ENCODE measurements at regions not wholly inside any gene's neighbourhood (a gene's known extent, or its start where the extent isn't known, plus 50 kb on each side); places are given as distances from the start of the nearest gene placed in this dataset.

- Histone ChIP-seq H3K27me3 (ENCODE audit: insufficient read depth, low read length) (no peaks in the 10 kb centered on the region), H3K9ac (ENCODE audit: low read depth, low read length) (no peak overlapping the region), H3K4me3 (ENCODE audit: low read length) (no peak overlapping the region), H3K9me3 (ENCODE audit: insufficient read depth, low read depth, low read length) (no peaks in the 10 kb centered on the region), H3K36me3 (ENCODE audit: insufficient read depth, low read length) (no peaks in the 10 kb centered on the region), H3K4me1 (ENCODE audit: insufficient read depth, low read length) (peaks cover 5% of the 10 kb centered on the region; the same call in 1 of the 2 replicates), H3K27ac (ENCODE audit: low read depth, low read length) (no peak overlapping the region)
- 94% methylated on average over 5 of the region's 5 CpGs for WGBS
Observed at GRCh38 chr3:150150633-150151032, 179.9 kb upstream of the PFN2 start.

GRCh38 chr3:150149651-150150051 lies 179.0 kb upstream of the PFN2 start:
- no peak overlapping the region for H3K27ac ChIP-seq (ENCODE audit: low read depth, low read length)
- 0% methylated on average over 1 of the region's 1 CpG for WGBS

GRCh38 chr3:150148227-150148626 lies 177.5 kb upstream of the PFN2 start:
- Histone ChIP-seq H3K9ac (ENCODE audit: low read depth, low read length) (no peak overlapping the region), H3K27ac (ENCODE audit: low read depth, low read length) (no peak overlapping the region), H3K4me3 (ENCODE audit: low read length) (no peak overlapping the region), H3K4me1 (ENCODE audit: insufficient read depth, low read length) (peaks cover 5% of the 10 kb centered on the region; the same call in 1 of the 2 replicates), H3K9me3 (ENCODE audit: insufficient read depth, low read depth, low read length) (no peaks in the 10 kb centered on the region), H3K27me3 (ENCODE audit: insufficient read depth, low read length) (no peaks in the 10 kb centered on the region), H3K36me3 (ENCODE audit: insufficient read depth, low read length) (no peaks in the 10 kb centered on the region)
- 94% methylated on average over 5 of the region's 5 CpGs for WGBS

More at GRCh38 chr3:150149651-150150051, 179.0 kb upstream of the PFN2 start:
- no peak overlapping the region for H3K9ac ChIP-seq (ENCODE audit: low read depth, low read length)
- H3K4me1 ChIP-seq (ENCODE audit: insufficient read depth, low read length): peaks cover 5% of the 10 kb centered on the region; the same call in 1 of the 2 replicates
- no peak overlapping the region for H3K4me3 ChIP-seq (ENCODE audit: low read length)
- no peaks in the 10 kb centered on the region for H3K27me3 ChIP-seq (ENCODE audit: insufficient read depth, low read length)
- H3K36me3 ChIP-seq (ENCODE audit: insufficient read depth, low read length): no peaks in the 10 kb centered on the region
- H3K9me3 ChIP-seq (ENCODE audit: insufficient read depth, low read depth, low read length): no peaks in the 10 kb centered on the region

GRCh38 chr3:150147776-150148175 lies 177.1 kb upstream of the PFN2 start:
- Histone ChIP-seq H3K4me3 (ENCODE audit: low read length) (no peak overlapping the region), H3K4me1 (ENCODE audit: insufficient read depth, low read length) (peaks cover 5% of the 10 kb centered on the region; the same call in 1 of the 2 replicates), H3K27me3 (ENCODE audit: insufficient read depth, low read length) (no peaks in the 10 kb centered on the region), H3K27ac (ENCODE audit: low read depth, low read length) (no peak overlapping the region), H3K9ac (ENCODE audit: low read depth, low read length) (no peak overlapping the region), H3K9me3 (ENCODE audit: insufficient read depth, low read depth, low read length) (no peaks in the 10 kb centered on the region), H3K36me3 (ENCODE audit: insufficient read depth, low read length) (no peaks in the 10 kb centered on the region)
- WGBS: 91% methylated on average over 5 of the region's 5 CpGs

GRCh38 chr3:150146991-150147761 lies 176.5 kb upstream of the PFN2 start:
- WGBS: 91% methylated on average over 10 of the region's 10 CpGs
- no peaks in the 10 kb centered on the region for H3K27me3 ChIP-seq (ENCODE audit: insufficient read depth, low read length)
- H3K9me3 ChIP-seq (ENCODE audit: insufficient read depth, low read depth, low read length): no peaks in the 10 kb centered on the region
- no peak overlapping the region for H3K27ac ChIP-seq (ENCODE audit: low read depth, low read length)
- peaks cover 5% of the 10 kb centered on the region; the same call in 1 of the 2 replicates for H3K4me1 ChIP-seq (ENCODE audit: insufficient read depth, low read length)
- no peak overlapping the region for H3K4me3 ChIP-seq (ENCODE audit: low read length)
- no peaks in the 10 kb centered on the region for H3K36me3 ChIP-seq (ENCODE audit: insufficient read depth, low read length)
- no peak overlapping the region for H3K9ac ChIP-seq (ENCODE audit: low read depth, low read length)

- 92% methylated on average over 3 of the region's 3 CpGs for WGBS
Observed at GRCh38 chr3:150145659-150146058, 175.0 kb upstream of the PFN2 start.

GRCh38 chr3:150144191-150144708 lies 173.6 kb upstream of the PFN2 start:
- Histone ChIP-seq H3K9me3 (ENCODE audit: insufficient read depth, low read depth, low read length) (no peaks in the 10 kb centered on the region), H3K4me1 (ENCODE audit: insufficient read depth, low read length) (peaks cover 5% of the 10 kb centered on the region; the same call in 1 of the 2 replicates), H3K4me3 (ENCODE audit: low read length) (no peak overlapping the region), H3K9ac (ENCODE audit: low read depth, low read length) (no peak overlapping the region), H3K36me3 (ENCODE audit: insufficient read depth, low read length) (no peaks in the 10 kb centered on the region), H3K27ac (ENCODE audit: low read depth, low read length) (no peak overlapping the region), H3K27me3 (ENCODE audit: insufficient read depth, low read length) (no peaks in the 10 kb centered on the region)
- 94% methylated on average over 6 of the region's 6 CpGs for WGBS

More at GRCh38 chr3:150145659-150146058, 175.0 kb upstream of the PFN2 start:
- no peak overlapping the region for H3K9ac ChIP-seq (ENCODE audit: low read depth, low read length)
- no peaks in the 10 kb centered on the region for H3K36me3 ChIP-seq (ENCODE audit: insufficient read depth, low read length)
- peaks cover 5% of the 10 kb centered on the region; the same call in 1 of the 2 replicates for H3K4me1 ChIP-seq (ENCODE audit: insufficient read depth, low read length)
- no peaks in the 10 kb centered on the region for H3K9me3 ChIP-seq (ENCODE audit: insufficient read depth, low read depth, low read length)
- no peaks in the 10 kb centered on the region for H3K27me3 ChIP-seq (ENCODE audit: insufficient read depth, low read length)
- no peak overlapping the region for H3K27ac ChIP-seq (ENCODE audit: low read depth, low read length)
- no peak overlapping the region for H3K4me3 ChIP-seq (ENCODE audit: low read length)

GRCh38 chr3:150142936-150143335 lies 172.2 kb upstream of the PFN2 start:
- H3K4me3 ChIP-seq (ENCODE audit: low read length): no peak overlapping the region
- no peaks in the 10 kb centered on the region for H3K27me3 ChIP-seq (ENCODE audit: insufficient read depth, low read length)
- no peaks in the 10 kb centered on the region for H3K36me3 ChIP-seq (ENCODE audit: insufficient read depth, low read length)
- H3K4me1 ChIP-seq (ENCODE audit: insufficient read depth, low read length): peaks cover 5% of the 10 kb centered on the region; the same call in 1 of the 2 replicates
- no peaks in the 10 kb centered on the region for H3K9me3 ChIP-seq (ENCODE audit: insufficient read depth, low read depth, low read length)
- no peak overlapping the region for H3K27ac ChIP-seq (ENCODE audit: low read depth, low read length)
- H3K9ac ChIP-seq (ENCODE audit: low read depth, low read length): no peak overlapping the region

- Histone ChIP-seq H3K27ac (ENCODE audit: low read depth, low read length) (no peak overlapping the region), H3K4me1 (ENCODE audit: insufficient read depth, low read length) (no peaks in the 10 kb centered on the region), H3K36me3 (ENCODE audit: insufficient read depth, low read length) (no peaks in the 10 kb centered on the region), H3K27me3 (ENCODE audit: insufficient read depth, low read length) (no peaks in the 10 kb centered on the region), H3K4me3 (ENCODE audit: low read length) (no peak overlapping the region), H3K9ac (ENCODE audit: low read depth, low read length) (no peak overlapping the region), H3K9me3 (ENCODE audit: insufficient read depth, low read depth, low read length) (no peaks in the 10 kb centered on the region)
- 93% methylated on average over 2 of the region's 3 CpGs for WGBS
Observed at GRCh38 chr3:150141790-150142326, 171.2 kb upstream of the PFN2 start.

GRCh38 chr3:150140614-150141321 lies 170.1 kb upstream of the PFN2 start:
- Histone ChIP-seq H3K9me3 (ENCODE audit: insufficient read depth, low read depth, low read length) (no peaks in the 10 kb centered on the region), H3K9ac (ENCODE audit: low read depth, low read length) (no peak overlapping the region), H3K4me3 (ENCODE audit: low read length) (no peak overlapping the region), H3K36me3 (ENCODE audit: insufficient read depth, low read length) (no peaks in the 10 kb centered on the region), H3K27me3 (ENCODE audit: insufficient read depth, low read length) (no peaks in the 10 kb centered on the region), H3K4me1 (ENCODE audit: insufficient read depth, low read length) (no peaks in the 10 kb centered on the region), H3K27ac (ENCODE audit: low read depth, low read length) (no peak overlapping the region)
- 95% methylated on average over 14 of the region's 14 CpGs for WGBS

GRCh38 chr3:150138824-150139223 lies 168.1 kb upstream of the PFN2 start:
- H3K4me1 ChIP-seq (ENCODE audit: insufficient read depth, low read length): peaks cover 8% of the 10 kb centered on the region
- H3K27ac ChIP-seq (ENCODE audit: low read depth, low read length): no peak overlapping the region
- H3K27me3 ChIP-seq (ENCODE audit: insufficient read depth, low read length): no peaks in the 10 kb centered on the region
- H3K4me3 ChIP-seq (ENCODE audit: low read length): no peak overlapping the region
- no peaks in the 10 kb centered on the region for H3K36me3 ChIP-seq (ENCODE audit: insufficient read depth, low read length)
- no peak overlapping the region for H3K9ac ChIP-seq (ENCODE audit: low read depth, low read length)
- H3K9me3 ChIP-seq (ENCODE audit: insufficient read depth, low read depth, low read length): no peaks in the 10 kb centered on the region
- 89% methylated on average over 3 of the region's 3 CpGs for WGBS

All from HUES64 (cell line).